ENCODE measurements at regions not wholly inside any gene's neighbourhood (a gene's known extent, or its start where the extent isn't known, plus 50 kb on each side); places are given as distances from the start of the nearest gene placed in this dataset.

GRCh38 chr15:57819646-57820045 lies 113.1 kb downstream of the POLR2M start:
- no peaks in the 10 kb centered on the region for H3K9me2 ChIP-seq (replicated peaks; ENCODE audit: low read depth, low read length)
- H3K36me3 ChIP-seq (ENCODE audit: insufficient read depth, low read length): no peaks in the 10 kb centered on the region
- no peak overlapping the region for H3K4me3 ChIP-seq (ENCODE audit: low read length, poor library complexity, severe bottlenecking)
- H3K27me3 ChIP-seq (ENCODE audit: insufficient read depth, low read length, poor library complexity, severe bottlenecking): peaks cover 29% of the 10 kb centered on the region
- no peak overlapping the region for H3K9ac ChIP-seq (ENCODE audit: low read depth, low read length, poor library complexity, severe bottlenecking)
- H2AFZ ChIP-seq (ENCODE audit: low read length): no peak overlapping the region
- TF ChIP-seq CTCF (conservative IDR thresholded peaks at IDR 0.05; ENCODE audit: low read length) (no peak), EZH2phosphoT487 (IDR thresholded peaks at IDR 0.05; ENCODE audit: borderline replicate concordance) (no peak)
- no peak overlapping the region for H3K4me2 ChIP-seq (ENCODE audit: low read depth, low read length, poor library complexity, severe bottlenecking)
- H3F3A ChIP-seq (ENCODE audit: low read depth): no peaks in the 10 kb centered on the region
- no peaks in the 10 kb centered on the region for H3K4me1 ChIP-seq (ENCODE audit: insufficient read depth, low read length, poor library complexity, severe bottlenecking)
- H4K20me1 ChIP-seq (ENCODE audit: insufficient read depth, low read length, poor library complexity, severe bottlenecking): no peaks in the 10 kb centered on the region
- no peaks in the 10 kb centered on the region for H3K9me3 ChIP-seq (ENCODE audit: insufficient read depth, low read depth, low read length)
- H3K79me2 ChIP-seq (ENCODE audit: insufficient read depth, low read length): no peaks in the 10 kb centered on the region

GRCh38 chr15:57820119-57820518 lies 113.6 kb downstream of the POLR2M start:
- H3K4me3 ChIP-seq (ENCODE audit: low read length, poor library complexity, severe bottlenecking): no peak overlapping the region
- H3K9me3 ChIP-seq (ENCODE audit: insufficient read depth, low read depth, low read length): no peaks in the 10 kb centered on the region
- no peaks in the 10 kb centered on the region for H3K79me2 ChIP-seq (ENCODE audit: insufficient read depth, low read length)
- no peaks in the 10 kb centered on the region for H3K36me3 ChIP-seq (ENCODE audit: insufficient read depth, low read length)
- H4K20me1 ChIP-seq (ENCODE audit: insufficient read depth, low read length, poor library complexity, severe bottlenecking): no peaks in the 10 kb centered on the region
- H3K4me2 ChIP-seq (ENCODE audit: low read depth, low read length, poor library complexity, severe bottlenecking): no peak overlapping the region
- no peaks in the 10 kb centered on the region for H3F3A ChIP-seq (ENCODE audit: low read depth)
- no peaks in the 10 kb centered on the region for H3K9me2 ChIP-seq (replicated peaks; ENCODE audit: low read depth, low read length)
- H2AFZ ChIP-seq (ENCODE audit: low read length): no peak overlapping the region
- H3K27me3 ChIP-seq (ENCODE audit: insufficient read depth, low read length, poor library complexity, severe bottlenecking): peaks cover 30% of the 10 kb centered on the region
- no peaks in the 10 kb centered on the region for H3K4me1 ChIP-seq (ENCODE audit: insufficient read depth, low read length, poor library complexity, severe bottlenecking)
- TF ChIP-seq CTCF (conservative IDR thresholded peaks at IDR 0.05; ENCODE audit: low read length) (no peak), EZH2phosphoT487 (IDR thresholded peaks at IDR 0.05; ENCODE audit: borderline replicate concordance) (no peak)
- H3K9ac ChIP-seq (ENCODE audit: low read depth, low read length, poor library complexity, severe bottlenecking): no peak overlapping the region

DNA sequence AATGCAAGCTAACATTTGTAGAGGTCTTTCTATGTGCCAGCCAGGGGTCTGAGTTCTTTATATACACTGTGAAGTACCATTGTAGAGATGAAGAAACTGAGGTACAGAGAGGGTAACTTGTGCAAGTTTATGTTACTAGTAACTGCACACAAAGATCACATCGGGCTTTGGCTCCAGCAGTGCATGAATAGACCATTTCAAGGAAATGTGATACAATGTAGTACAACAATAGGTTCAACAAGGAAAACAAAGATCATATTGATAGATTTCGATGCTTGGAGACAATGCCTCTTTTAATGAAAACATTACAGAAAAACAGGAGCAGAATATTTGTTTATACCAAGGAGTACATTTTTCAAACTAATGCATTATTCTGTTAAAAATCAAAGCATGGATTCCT lies 115.3 kb downstream of the POLR2M start:
- H3K9me2 ChIP-seq (replicated peaks; ENCODE audit: low read depth, low read length): no peaks in the 10 kb centered on the region
- peaks cover 26% of the 10 kb centered on the region for H3K27me3 ChIP-seq (ENCODE audit: insufficient read depth, low read length, poor library complexity, severe bottlenecking)
- no peaks in the 10 kb centered on the region for H3K9me3 ChIP-seq (ENCODE audit: insufficient read depth, low read depth, low read length)
- TF ChIP-seq CTCF (conservative IDR thresholded peaks at IDR 0.05; ENCODE audit: low read length) (no peak), EZH2phosphoT487 (IDR thresholded peaks at IDR 0.05; ENCODE audit: borderline replicate concordance) (no peak)
- H3F3A ChIP-seq (ENCODE audit: low read depth): no peaks in the 10 kb centered on the region
- no peak overlapping the region for H2AFZ ChIP-seq (ENCODE audit: low read length)
- H3K36me3 ChIP-seq (ENCODE audit: insufficient read depth, low read length): no peaks in the 10 kb centered on the region
- H3K79me2 ChIP-seq (ENCODE audit: insufficient read depth, low read length): no peaks in the 10 kb centered on the region
- H3K9ac ChIP-seq (ENCODE audit: low read depth, low read length, poor library complexity, severe bottlenecking): no peak overlapping the region
- no peak overlapping the region for H3K4me2 ChIP-seq (ENCODE audit: low read depth, low read length, poor library complexity, severe bottlenecking)
- no peaks in the 10 kb centered on the region for H4K20me1 ChIP-seq (ENCODE audit: insufficient read depth, low read length, poor library complexity, severe bottlenecking)
- no peaks in the 10 kb centered on the region for H3K4me1 ChIP-seq (ENCODE audit: insufficient read depth, low read length, poor library complexity, severe bottlenecking)
- H3K4me3 ChIP-seq (ENCODE audit: low read length, poor library complexity, severe bottlenecking): no peak overlapping the region

Data from Loucy (cell line).